H1 (cell line): ENCODE measurements at regions not wholly inside any gene's neighbourhood (a gene's known extent, or its start where the extent isn't known, plus 50 kb on each side); places are given as distances from the start of the nearest gene placed in this dataset.

ENCODE experiments used
- BACH1 ChIP-seq: IDR thresholded peaks from 2 replicates; pipeline ENCODE4 v1.6.1; 2012; ENCODE audit warnings: low read length, improper control_type of control experiment
- CBX5 ChIP-seq: fragments of 300-800, 300-1000 bp; sonication (generic); IDR thresholded peaks from 2 replicates; pipeline ENCODE4 v1.7.1; 2016; ENCODE audit warnings: antibody characterized with exemption, low read length, low read depth
- CHD1 ChIP-seq: IDR thresholded peaks from 2 replicates; pipeline ENCODE4 v1.6.1; 2012; ENCODE audit warnings: low read depth, low read length, improper control_type of control experiment
- CREB1 ChIP-seq: IDR thresholded peaks from 2 replicates; pipeline ENCODE4 v1.6.1; 2012; ENCODE audit warnings: inconsistent platforms
- JUN ChIP-seq: IDR thresholded peaks from 2 replicates; pipeline ENCODE4 v1.6.1; 2011; ENCODE audit warnings: low read depth, mild to moderate bottlenecking, improper control_type of control experiment, low read length
- POLR2AphosphoS5 ChIP-seq: IDR thresholded peaks from 2 replicates; pipeline ENCODE4 v1.6.1; 2011; ENCODE audit warnings: low read depth, low read length
- SIN3A ChIP-seq, 2 experiments: IDR thresholded peaks in 1 of 2; conservative IDR thresholded peaks in 1 of 2; 2 replicates each; pipeline ENCODE4 v1.6.1; 2011 to 2012; ENCODE audit warnings: low read length in 2 of 2, improper control_type of control experiment in 1 of 2, low read depth in 1 of 2, mild to moderate bottlenecking in 1 of 2
- SP4 ChIP-seq: IDR thresholded peaks from 2 replicates; pipeline ENCODE4 v1.6.1; 2012; ENCODE audit warnings: low read length, inconsistent platforms
- TF ChIP-seq, protein P1 (sequence below): IDR thresholded peaks from 2 replicates; pipeline ENCODE4 v1.6.1; 2012; ENCODE audit warnings: inconsistent platforms

DNA sequence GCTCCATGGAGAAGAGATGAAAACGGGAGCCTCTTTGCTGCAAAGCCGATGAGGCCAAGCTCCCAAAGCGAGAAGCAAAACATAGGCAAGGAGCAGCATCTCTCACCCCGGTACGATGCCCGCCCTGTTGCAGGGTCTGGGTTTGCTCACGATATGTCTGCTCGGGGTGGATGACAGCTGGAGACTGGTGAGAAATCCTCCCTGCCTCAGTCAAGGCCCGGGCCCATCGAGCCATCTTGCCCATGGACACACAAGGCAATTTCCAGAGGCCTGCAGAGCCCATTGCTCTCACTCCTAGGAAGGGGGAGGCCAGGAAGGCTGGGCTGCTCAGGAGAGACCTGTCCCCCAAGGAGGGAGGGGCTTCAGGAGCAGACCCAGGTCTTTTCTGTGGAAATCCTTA lies 391.7 kb upstream of the SHH start (continued):
- TF ChIP-seq SP4 (no peak), CBX5 (no peak), POLR2AphosphoS5 (no peak), CREB1 (no peak), BACH1 (no peak), CHD1 (no peak), JUN (no peak), SIN3A (conservative IDR thresholded peaks at IDR 0.05 in 1 of 2, IDR thresholded peaks at IDR 0.05 in 1 of 2; ENCODE audit: low read depth in 1 of 2, low read length in 2 of 2) (no peak)
- TF ChIP-seq, protein P1, sequence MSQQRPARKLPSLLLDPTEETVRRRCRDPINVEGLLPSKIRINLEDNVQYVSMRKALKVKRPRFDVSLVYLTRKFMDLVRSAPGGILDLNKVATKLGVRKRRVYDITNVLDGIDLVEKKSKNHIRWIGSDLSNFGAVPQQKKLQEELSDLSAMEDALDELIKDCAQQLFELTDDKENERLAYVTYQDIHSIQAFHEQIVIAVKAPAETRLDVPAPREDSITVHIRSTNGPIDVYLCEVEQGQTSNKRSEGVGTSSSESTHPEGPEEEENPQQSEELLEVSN = no peak
- TF ChIP-seq, all 59 proteins: peak for 0
